LoVo (cell line): ENCODE measurements at regions not wholly inside any gene's neighbourhood (a gene's known extent, or its start where the extent isn't known, plus 50 kb on each side); places are given as distances from the start of the nearest gene placed in this dataset.

Source experiments
- DNase-seq: peaks from one replicate; pipeline ENCODE4 v3.0.0-alpha.2; 2016; ENCODE audit warnings: low spot score

DNA sequence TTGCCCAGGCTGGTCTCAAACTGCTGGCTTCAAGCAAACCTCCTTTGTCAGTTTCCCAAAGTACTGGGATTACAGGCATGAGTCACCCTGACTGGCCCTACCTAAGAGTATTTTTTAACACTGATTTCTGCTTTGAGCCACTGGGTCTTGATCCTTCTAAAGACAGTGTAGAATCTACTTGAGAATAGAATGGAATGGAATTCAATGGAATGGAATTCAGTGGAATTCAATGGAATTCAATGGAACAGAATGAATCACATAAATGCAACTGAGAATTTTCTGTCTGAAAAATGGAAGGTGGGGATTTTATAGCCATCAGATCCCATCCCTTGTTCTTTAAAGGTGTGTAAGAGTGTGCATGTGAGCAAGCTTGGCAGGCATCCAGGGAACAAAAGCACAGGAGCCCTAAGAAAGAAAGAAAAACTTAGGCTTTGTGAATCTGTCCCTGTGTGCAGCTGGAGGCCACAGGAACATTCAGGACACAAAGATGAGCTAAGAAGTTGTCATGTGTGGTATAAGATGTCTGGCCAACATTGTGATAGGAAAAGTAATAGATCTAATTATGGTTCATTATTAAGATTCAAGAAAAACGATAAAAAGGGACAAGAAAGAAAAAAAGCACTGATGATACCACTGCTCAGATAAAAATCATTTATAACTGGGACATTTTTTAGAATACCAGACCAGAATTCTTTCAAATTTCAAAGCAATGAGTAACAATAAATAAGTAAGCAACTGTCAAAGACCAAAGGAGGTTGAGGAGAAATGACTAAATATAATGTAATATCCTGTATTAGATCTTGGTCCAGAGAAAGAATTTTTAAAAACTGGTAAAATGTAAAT is 681.0 kb upstream of the GJE1 start:
- DNase-seq: no peak

DNA sequence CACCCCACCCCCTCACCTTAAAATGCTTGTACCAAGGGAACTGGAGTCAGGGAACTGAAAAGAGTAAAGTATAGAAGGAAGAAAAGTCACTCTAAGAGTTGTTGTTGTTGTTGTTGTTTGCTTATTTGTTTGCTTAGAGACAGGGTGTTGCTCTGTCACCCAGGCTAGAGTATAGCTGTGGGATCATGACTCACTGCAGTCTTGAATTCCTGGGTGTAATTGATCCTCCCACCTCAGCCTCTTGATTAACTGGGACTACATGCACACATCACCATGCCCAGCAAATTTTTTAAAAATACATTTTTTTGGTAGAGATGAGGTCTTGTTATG is 681.6 kb upstream of the GJE1 start:
- DNase-seq: no peak

DNA sequence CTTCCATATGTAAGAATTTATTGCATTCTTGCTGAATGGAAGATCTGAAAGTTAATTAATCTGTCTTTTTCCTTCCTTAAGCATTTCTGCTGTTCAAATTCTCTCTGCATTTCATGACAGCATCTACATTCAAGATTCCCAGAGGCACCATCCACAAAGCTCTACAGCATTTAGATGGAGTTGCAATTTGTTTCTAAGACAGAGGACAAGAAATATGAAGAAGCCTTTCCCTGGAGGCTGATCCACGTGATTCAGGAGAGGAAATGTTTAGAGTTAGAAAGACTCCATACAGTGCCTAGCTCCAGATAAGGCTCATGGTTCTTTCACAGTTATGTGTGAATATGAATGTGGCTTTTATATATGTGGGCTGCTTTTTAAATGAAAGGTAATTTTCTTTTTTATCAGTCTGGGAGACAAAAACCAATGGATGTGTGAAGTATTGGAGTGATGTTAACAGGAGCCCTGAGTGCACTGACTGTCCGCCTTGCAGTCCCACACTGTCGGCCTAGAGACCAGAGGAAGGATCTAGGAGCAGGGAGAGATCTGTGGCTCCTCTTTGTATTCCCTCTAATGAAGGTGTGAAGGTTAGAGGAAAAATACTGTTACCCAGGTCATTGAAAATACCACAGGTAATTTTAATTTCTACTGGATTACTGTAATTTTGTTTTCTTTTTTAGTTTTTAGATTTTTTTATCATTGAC is 686.6 kb upstream of the GJE1 start:
- DNase-seq: no peak

DNA sequence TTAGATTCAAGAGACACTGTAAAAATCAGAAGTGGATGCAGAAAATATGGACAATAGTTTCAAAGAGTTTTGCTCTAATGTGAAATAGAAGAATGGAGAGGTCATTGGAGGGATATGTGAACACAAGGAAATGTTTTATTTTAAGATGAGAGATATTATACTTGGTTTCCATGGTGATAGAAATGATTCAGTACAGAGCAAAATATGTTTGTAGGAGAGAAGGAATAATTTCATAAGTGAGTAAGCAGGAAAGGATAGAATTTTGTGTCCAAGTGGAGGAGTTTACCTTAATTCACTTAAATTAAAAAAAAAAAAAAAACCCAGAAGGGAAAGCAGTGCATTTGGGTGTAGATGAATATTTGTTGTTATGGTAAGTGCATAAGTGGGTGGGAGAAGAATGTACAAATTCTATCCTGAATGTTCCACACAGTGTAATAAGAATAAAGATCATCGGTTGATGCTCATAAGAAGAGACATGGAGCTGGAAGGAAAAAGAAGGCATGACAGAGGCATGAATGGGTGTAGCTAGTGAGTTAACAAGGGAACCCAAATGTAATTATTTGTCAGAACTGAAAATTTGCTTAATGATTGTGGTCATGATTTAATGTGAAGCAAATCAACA is 688.9 kb upstream of the GJE1 start:
- no peak for DNase-seq

DNA sequence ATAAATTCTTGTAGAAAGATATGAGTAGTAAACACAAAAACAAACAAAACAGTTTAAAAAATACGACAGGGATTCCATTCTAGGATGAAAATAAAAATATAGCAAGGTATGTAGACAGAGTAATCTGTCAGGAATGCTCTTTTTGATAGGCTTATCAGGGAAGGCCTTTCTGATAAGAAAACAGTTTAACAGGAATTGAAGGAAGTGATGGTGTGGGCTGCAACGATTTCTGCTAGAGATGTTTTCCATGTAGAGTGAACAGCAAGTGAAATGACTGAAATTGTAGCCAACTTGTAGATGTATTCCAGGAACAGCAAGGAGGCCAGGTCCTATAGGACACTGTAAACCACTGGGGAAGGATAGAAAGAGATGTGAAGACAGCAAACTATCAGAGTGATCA is 689.7 kb upstream of the GJE1 start:
- DNase-seq: no peak

DNA sequence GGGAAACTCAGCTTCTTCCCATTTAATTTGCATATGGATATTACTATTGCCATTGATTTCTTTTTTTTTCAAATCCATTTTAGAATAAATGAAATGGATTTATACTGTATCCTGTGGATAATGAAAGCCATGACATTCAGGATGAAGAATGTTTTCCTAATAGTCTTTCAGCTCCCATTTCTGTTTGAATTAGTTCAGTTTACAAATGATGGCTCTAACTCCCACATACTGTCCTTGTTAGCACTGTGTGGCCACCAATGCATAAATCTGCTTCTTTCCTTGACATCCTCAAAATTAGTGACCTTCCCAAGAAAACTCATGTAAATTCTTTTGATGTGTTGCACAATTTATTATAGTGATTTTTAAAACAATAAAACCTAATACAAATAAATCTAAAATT is 693.2 kb upstream of the GJE1 start:
- DNase-seq: no peak

DNA sequence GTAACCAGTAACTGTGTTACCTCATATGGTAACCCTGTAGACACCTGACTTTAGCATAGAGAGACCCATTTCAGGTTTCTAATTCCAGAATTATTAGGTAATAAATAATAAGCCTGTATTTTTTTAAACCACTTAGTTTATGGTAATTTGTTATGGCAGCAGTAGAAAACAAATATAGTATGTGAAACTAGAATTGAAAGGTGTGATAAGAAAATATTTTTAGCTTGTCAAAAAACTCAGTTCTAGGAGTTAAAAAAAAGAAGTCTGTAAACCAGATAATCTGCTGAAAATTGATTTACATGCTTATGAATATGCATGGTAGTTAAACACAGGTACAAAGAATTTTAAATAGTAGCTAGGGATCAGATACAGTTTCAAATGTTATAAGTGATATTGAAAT is 695.0 kb upstream of the GJE1 start:
- no peak for DNase-seq

DNA sequence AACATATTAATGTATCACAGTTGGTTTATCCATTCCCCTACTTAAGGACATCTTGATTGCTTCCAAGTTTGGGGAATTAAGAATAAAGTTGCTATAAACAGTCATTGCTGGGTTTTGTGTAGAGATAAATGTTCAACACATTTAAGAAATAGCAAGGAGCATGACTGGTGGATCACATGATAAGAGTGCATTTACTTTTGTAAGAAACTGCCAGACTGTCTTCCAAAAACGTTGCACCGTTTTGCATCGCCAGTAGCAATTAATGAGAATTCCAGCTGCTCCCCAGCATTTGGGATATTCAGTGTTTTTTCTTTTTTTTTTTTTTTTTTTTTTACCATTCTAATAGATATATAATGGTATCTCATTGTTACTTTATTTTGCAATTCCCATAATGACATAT is 695.7 kb upstream of the GJE1 start:
- no peak for DNase-seq

DNA sequence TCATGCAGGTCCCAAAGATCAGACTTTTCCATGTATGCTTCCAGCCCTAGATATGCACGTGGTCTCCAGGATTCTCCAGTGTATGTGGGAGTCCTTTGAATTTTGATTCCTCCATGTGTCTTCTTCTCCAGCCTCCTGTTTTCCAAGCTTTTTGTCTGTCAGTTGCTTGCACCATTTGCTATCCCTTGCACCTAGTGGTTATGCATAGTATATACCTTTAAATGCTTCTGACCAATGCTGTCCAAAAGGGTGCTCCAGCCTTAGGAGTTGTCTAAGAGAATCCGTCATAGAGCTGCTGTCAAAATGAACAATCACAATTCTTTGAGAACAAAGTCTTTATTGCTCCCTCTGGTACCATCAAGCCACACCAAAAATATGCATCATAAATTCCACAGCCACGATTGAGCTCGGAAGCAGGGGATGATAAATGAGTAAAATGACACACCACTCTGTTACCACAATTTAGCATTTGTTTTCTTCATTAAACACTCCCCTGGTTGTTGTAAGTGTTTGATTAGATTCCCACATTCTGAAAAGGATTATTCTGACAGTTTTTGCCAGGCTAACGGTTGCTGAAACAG is 706.2 kb upstream of the GJE1 start:
- DNase-seq: no peak

DNA sequence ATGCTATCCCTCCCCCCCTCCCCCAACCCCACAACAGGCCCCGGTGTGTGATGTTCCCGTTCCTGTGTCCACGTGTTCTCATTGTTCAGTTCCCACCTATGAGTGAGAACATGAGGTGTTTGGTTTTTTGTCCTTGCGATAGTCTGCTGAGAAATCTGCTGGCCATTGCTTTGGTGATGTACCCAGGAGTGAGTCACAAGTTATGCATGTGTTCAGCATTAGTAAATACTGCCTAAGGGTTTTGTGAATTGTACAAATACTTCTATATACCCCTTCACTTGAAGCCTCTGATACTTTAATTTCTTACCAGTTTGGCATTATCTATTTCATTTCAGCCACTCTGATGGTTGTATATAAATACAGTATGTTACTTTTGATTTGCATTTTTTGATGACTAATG is 711.3 kb upstream of the GJE1 start:
- DNase-seq: no peak

DNA sequence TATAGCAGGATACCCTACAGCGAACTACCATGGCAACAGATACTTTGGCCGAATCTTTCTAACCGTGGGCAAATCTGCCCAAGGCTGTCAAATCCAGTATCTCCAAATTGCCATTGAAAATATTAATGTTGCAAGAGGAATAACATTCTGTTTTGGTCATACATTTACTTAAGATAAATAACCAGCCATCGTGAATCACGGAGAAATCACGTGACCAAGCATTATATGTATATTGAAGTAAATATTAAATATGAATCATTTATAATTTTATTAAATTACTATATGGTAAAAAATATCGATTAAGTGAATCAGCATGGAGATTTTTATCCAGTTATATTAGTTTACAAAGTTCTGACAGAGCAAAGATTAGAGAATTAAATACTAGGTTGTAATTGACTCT is 714.6 kb upstream of the GJE1 start:
- no peak for DNase-seq

DNA sequence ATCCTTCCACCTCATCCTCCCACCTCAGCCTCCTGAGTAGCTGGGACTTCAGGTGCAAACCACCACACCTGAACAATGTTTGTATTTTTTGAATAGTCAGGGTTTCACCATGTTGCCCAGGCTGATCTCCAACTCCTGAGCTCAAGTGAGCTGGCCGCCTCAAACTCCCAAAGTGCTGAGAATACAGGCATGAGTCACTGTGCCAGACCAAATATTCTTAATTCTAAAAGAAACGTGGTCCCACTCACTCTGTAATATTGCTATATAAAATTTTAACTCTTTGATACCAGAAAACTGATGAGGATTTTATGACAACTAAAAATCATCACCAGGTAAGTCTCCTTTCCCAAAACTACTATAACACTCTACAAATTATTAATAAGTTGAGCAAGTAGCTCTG is 716.8 kb upstream of the GJE1 start:
- DNase-seq: no peak

DNA sequence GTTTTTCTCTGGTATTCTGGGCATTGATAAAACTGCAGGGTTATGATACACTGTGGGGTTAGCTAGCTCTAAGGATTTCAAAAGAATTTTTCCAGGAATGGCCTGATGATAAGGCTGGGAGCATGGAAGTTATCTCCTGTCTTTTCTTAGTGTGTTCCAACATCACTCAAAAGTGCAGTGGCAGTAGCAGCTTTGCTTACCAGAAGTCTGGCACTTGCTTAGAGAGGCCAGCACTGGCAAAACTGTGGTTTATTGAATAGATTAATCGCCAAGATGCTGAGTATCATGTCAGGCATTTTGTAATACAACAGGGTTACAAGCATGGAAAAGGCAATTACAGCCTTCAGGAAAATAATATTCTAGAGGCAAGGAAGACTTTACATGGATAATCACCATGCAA is 719.5 kb upstream of the GJE1 start:
- DNase-seq: no peak

DNA sequence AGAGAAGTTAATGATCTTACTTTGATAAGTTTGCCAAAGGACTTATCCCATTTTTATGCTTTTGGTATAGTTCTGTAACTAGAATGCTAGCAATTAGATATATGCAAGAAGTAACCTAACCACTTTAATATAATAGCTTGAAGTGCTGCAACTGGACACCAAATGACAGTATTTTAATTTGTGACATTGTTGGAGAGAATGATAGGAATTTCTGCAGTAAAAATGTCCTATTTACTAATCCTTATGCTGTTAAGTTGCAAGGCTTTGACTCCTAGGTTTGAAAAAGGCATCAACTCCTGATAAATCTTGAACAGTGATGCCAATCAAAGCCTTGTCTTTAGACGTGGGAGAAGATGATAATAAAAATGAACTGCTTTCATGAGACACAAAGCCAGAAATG is 726.0 kb upstream of the GJE1 start:
- no peak for DNase-seq

DNA sequence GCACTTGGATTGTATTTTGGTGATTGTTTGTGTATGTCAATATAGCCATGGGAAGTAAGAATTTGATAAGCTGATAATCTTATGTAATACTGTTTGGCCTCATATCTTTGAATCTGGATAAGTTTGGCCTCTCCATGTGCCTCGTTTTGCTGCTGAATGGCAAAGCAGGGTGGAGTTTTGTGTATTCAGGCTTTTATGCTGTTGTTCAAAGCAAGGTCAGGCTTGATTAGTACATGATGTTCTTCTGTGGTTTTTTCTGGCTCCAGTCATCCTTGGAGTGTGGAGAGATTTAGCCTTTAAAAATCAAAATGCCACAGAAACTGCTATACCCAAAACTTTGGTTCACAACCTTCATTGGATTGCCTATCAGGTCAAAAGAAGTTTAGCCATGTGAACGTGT is 728.9 kb upstream of the GJE1 start:
- no peak for DNase-seq

DNA sequence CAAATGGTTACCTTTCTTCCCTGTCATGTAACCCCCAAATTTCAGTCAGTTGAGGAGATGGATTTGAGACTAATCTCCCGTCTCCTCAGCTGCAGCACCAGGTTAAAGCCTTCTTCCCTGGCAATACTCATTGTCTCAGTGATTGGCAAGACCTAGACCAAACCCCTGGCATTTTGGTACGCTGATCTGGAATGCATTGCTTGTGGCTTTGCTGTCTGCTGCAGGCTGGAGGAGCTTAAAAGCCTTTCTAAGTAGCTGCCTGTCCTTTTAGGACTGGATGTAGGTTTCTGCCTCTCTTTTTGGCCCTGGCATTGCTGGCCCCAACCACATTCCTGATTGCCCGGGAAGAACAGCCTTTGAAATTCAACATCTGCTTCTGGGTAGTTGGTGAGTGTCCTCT is 729.6 kb upstream of the GJE1 start:
- DNase-seq: no peak

DNA sequence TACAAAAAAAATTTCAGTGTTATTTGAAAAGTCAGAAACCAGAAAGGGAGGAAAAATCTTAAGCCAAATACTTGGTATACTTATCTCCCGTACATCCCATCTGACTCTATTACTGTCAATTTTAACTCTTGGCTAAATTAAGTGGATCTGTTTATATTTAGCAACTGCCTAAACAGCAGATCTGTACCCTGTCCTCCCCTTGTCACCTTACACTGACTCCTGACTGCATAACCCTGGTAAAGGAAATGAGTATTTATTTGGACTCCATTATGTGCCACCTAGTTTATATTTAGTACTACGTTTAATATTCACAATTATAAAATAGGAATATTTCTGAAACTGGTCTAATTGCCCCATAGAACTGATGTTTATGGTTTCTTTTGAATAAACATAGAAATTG is 730.2 kb upstream of the GJE1 start:
- no peak for DNase-seq

DNA sequence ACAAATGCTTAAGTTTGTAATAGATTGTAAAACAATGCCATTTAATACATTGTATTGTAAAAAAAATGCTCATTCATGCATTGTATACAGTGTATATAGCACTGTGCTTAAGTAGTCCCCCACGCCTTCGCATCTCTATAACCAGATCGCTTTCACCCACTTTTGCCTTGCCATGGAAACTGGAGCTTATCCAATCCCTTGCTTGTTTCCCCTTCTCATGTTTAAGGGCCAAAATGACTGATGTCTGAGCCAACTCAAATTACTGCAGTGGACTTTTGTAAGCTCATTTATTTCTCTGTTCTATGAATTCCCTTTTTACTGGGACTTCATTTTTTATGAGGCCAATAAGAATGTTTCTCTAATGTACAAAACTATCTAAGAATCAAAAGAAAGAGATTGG is 730.9 kb upstream of the GJE1 start:
- no peak for DNase-seq

DNA sequence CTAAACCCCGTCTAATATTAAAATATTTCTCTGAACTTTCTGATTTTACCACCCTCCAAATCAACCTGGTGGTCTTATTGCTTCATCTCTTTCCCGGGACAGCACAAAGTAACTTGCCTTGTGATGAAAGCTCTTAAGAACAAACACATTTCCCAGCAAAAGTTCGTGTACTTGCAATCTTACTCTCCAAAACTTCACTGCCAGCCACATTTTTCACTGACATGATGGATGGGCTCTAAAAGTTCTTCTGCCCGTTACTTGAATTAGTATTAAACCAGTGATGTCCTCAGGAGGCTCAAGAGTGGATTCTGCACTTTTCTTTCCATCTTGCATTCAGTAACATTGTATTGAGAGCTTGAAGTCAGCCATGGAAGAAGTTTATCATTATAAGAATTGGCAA is 731.6 kb upstream of the GJE1 start:
- DNase-seq: no peak

DNA sequence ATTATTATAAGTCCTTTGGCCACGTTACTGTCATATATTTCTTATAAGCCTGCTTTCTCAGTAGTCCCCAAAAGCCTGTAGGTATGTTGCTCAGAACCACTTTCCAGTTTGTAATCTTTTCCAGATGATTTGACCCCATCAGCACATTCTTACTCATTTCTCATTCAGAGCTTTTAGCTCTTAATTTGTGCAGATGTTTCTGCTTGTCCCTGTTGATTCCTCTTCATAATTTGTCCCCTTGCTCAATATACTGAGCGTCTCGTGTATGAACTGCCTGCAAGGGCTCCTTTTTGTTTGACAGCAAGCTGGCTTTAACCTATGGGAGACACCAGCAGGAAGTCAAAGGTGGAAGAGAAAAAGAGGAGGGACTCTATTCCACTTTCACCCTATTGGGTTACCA is 733.8 kb upstream of the GJE1 start:
- no peak for DNase-seq

DNA sequence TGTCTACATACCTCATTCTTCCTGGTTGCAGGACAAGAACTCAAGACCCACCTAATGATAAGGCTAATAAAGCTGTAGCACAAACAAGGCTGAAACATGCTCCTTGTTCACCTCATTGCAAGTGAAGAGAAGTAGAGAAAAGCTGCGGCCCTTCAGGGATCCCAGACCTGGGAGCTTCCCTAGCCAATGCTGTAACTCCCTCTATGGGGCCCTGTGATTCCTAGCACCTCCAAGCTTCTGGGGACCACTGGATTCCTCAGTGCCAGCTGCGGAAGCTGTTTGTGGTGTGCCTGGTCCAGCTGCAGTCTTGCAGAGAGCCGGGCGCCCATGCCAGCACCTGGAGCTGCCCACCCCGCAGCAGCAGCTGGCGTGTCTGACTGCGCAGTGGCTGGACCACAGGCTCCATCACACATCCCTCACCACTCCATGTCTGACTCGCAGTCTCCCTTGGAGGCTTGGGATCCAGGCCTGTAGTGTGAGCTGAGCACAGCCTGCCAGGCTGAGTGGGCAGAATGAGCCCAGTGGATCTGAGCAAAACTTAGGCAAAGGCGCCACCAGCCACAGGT is 737.2 kb upstream of the GJE1 start:
- DNase-seq: no peak

DNA sequence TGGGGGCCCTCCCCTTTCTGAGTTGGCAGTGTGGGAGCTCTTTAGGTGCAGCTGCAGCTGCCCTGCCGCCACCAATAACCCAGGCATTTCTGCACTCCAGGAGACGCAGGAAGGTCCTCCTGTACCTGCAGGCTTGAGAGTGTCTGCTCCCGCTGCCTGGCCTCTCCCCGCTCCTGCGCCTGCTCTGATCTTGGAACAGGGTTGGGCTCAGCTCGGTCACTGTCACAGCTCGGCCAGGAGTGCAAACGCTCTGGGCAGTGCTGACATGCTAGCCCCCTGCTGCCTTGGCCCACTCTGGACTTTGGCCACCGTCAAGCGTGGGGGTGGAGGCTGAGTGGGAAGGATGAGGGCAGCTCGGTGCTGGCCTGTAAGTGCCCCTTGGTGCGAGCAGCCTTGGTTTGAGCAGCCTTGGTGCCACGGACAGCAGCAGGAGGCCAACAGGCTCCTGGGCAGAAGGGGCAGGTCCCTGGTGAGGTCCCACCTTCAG is 738.1 kb upstream of the GJE1 start:
- DNase-seq: no peak

DNA sequence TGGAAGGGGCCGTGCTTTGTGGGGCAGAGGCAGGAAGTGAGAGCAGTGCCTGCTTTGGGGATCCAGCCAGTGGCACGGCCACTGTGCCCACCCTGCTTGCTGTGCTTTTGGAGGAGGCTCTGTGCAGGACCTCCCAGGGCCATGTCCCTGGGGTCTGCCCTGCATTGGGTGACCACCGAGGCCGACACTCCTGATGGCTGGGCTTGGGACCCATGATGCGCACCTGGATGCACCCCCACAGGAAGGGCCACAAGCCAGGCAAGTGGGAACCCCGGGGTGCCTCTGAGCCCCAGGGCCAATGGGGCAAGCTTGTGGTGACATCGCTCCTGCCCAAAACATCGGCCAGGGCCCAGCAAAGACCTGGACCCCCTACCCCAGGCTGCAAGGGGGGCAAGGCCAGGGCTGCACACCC is 738.6 kb upstream of the GJE1 start:
- DNase-seq: no peak
